H1 (cell line): ENCODE measurements at regions not wholly inside any gene's neighbourhood (a gene's known extent, or its start where the extent isn't known, plus 50 kb on each side); places are given as distances from the start of the nearest gene placed in this dataset.

Experiments used
- CTCF ChIA-PET: fragments of 300-600 bp; sonication (Branson Sonifier 250); formaldehyde crosslinking; loops from one replicate; lab custom pipeline; 2021; ENCODE audit not compliant: partially characterized antibody; lab: Charles Lee
- POLR2A ChIA-PET: fragments of 300-600 bp; sonication (Branson Sonifier 250); formaldehyde crosslinking; loops from one replicate; lab custom pipeline; 2021; ENCODE audit warnings: inconsistent platforms; ENCODE audit not compliant: partially characterized antibody; lab: Charles Lee
- DNase-seq, 2 experiments: peaks; one replicate each; pipeline versions ENCODE4 v3.0.0 to v3.0.0-alpha.2; 2010 to 2022; ENCODE audit warnings: low spot score in 2 of 2, low read depth in 1 of 2, mixed read lengths in 1 of 2
- FAIRE-seq: peaks from 2 replicates; lab custom pipeline; 2011; peaks lifted over from hg19 to GRCh38; lab: Jason Lieb, UNC
- H2AFZ ChIP-seq: 2 replicates; pipeline ENCODE4 v1.8.1; 2012; ENCODE audit warnings: low read length, inconsistent platforms
- H2AK5ac ChIP-seq: 2 replicates; pipeline ENCODE4 v1.6.1; 2013; ENCODE audit warnings: low read depth, low read length
- H2BK120ac ChIP-seq: replicated peaks from 2 replicates; pipeline ENCODE3; 2013; ENCODE audit warnings: low read depth, low read length, inconsistent platforms
- H2BK12ac ChIP-seq: 2 replicates; pipeline ENCODE4 v1.6.1; 2013; ENCODE audit warnings: low read depth, low read length
- H2BK15ac ChIP-seq: 2 replicates; pipeline ENCODE4 v1.6.1; 2013; ENCODE audit warnings: low read length
- H2BK20ac ChIP-seq: 2 replicates; pipeline ENCODE4 v1.6.1; 2013; ENCODE audit warnings: low read length
- H2BK5ac ChIP-seq: 2 replicates; pipeline ENCODE4 v1.6.1; 2013; ENCODE audit warnings: low read depth, low read length
- H3K14ac ChIP-seq: 2 replicates; pipeline ENCODE4 v1.6.1; 2013; ENCODE audit warnings: inconsistent platforms; ENCODE audit not compliant: insufficient read length
- H3K18ac ChIP-seq: 2 replicates; pipeline ENCODE4 v1.6.1; 2013; ENCODE audit warnings: low read length; ENCODE audit errors: extremely low read depth
- H3K23ac ChIP-seq: 2 replicates; pipeline ENCODE4 v1.6.1; 2013; ENCODE audit warnings: inconsistent platforms; ENCODE audit not compliant: insufficient read length
- H3K23me2 ChIP-seq: 2 replicates; pipeline ENCODE4 v1.6.1; 2013; ENCODE audit warnings: low read depth, low read length
- H3K27ac ChIP-seq: 2 replicates; pipeline ENCODE4 v1.6.1; 2011; ENCODE audit warnings: low read depth, low read length, inconsistent platforms
- H3K27me3 ChIP-seq, 4 experiments: replicated peaks in 1 of 4; 1 replicate in 1 of 4; 2 replicates in 3 of 4; pipeline versions ENCODE4 v1.6.1 to v1.8.1; 2011 to 2013; ENCODE audit warnings: low read length in 3 of 4, mild to moderate bottlenecking in 3 of 4, inconsistent platforms in 2 of 4, mixed read lengths in 2 of 4, moderate library complexity in 1 of 4; ENCODE audit not compliant: control insufficient read depth in 3 of 4, insufficient read depth in 3 of 4; ENCODE audit errors: extremely low read depth in 1 of 4
- H3K36me3 ChIP-seq, 4 experiments: 2 replicates each; pipeline versions ENCODE4 v1.6.1 to v1.8.1; 2011 to 2013; ENCODE audit warnings: mild to moderate bottlenecking in 4 of 4, low read length in 3 of 4, moderate library complexity in 2 of 4, control low read depth in 1 of 4, inconsistent platforms in 1 of 4; ENCODE audit not compliant: insufficient read depth in 4 of 4, control insufficient read depth in 2 of 4
- H3K4ac ChIP-seq: replicated peaks from 2 replicates; pipeline ENCODE3; 2013; ENCODE audit warnings: low read length, low read depth, mixed read lengths, inconsistent platforms; ENCODE audit not compliant: insufficient read length
- H3K4me1 ChIP-seq, 4 experiments: replicated peaks in 1 of 4; 1 replicate in 1 of 4; 2 replicates in 3 of 4; pipeline versions ENCODE4 v1.6.1 to v1.8.1; 2011 to 2013; ENCODE audit warnings: low read length in 3 of 4, inconsistent platforms in 2 of 4, mixed read lengths in 1 of 4; ENCODE audit not compliant: insufficient read depth in 4 of 4, control insufficient read depth in 3 of 4
- H3K4me2 ChIP-seq, 2 experiments: 2 replicates each; pipeline versions ENCODE4 v1.6.1 to v1.8.1; 2011 to 2013; ENCODE audit warnings: low read depth in 2 of 2, low read length in 2 of 2, control low read depth in 1 of 2, inconsistent platforms in 1 of 2, mild to moderate bottlenecking in 1 of 2; ENCODE audit not compliant: insufficient read depth in 1 of 2
- H3K4me3 ChIP-seq, 4 experiments: fragments of 200-600, 300-600 bp in 1 of 4; sonication (generic), shearing (Covaris generic), sonication (Bioruptor Twin) in 1 of 4; 2 replicates each; pipeline versions ENCODE4 v1.5.1 to v1.8.1; 2011 to 2016; ENCODE audit warnings: low read length in 4 of 4, low read depth in 3 of 4, control low read depth in 2 of 4, inconsistent platforms in 2 of 4, mild to moderate bottlenecking in 2 of 4, mixed read lengths in 1 of 4, moderate library complexity in 1 of 4; ENCODE audit not compliant: insufficient read depth in 2 of 4; ENCODE audit errors: extremely low read depth in 1 of 4
- H3K56ac ChIP-seq: replicated peaks from 2 replicates; pipeline ENCODE3; 2013; ENCODE audit warnings: low read depth, mild to moderate bottlenecking, mixed read lengths, low read length, inconsistent platforms; ENCODE audit not compliant: insufficient read length
- H3K79me1 ChIP-seq: 2 replicates; pipeline ENCODE4 v1.6.1; 2013; ENCODE audit warnings: low read depth, low read length, control low read depth
- H3K79me2 ChIP-seq, 2 experiments: 2 replicates each; pipeline versions ENCODE4 v1.6.1 to v1.8.1; 2012 to 2013; ENCODE audit warnings: low read length in 2 of 2, mild to moderate bottlenecking in 2 of 2, inconsistent platforms in 1 of 2; ENCODE audit not compliant: insufficient read depth in 2 of 2, control insufficient read depth in 1 of 2
- H3K9ac ChIP-seq, 4 experiments: replicated peaks in 1 of 4; 1 replicate in 1 of 4; 2 replicates in 3 of 4; pipeline versions ENCODE4 v1.6.1 to v1.8.1; 2011 to 2013; ENCODE audit warnings: low read depth in 3 of 4, low read length in 3 of 4, control low read depth in 2 of 4, mild to moderate bottlenecking in 2 of 4, moderate library complexity in 2 of 4, inconsistent platforms in 1 of 4; ENCODE audit errors: extremely low read depth in 1 of 4
- H3K9me3 ChIP-seq, 2 experiments: 2 replicates each; pipeline versions ENCODE4 v1.6.1 to v1.8.1; 2012 to 2013; ENCODE audit warnings: mild to moderate bottlenecking in 2 of 2, moderate library complexity in 2 of 2, control low read depth in 1 of 2, inconsistent platforms in 1 of 2, low read depth in 1 of 2, low read length in 1 of 2, mixed read lengths in 1 of 2; ENCODE audit not compliant: insufficient read depth in 2 of 2
- H4K20me1 ChIP-seq, 2 experiments: replicated peaks in 1 of 2; 2 replicates each; pipeline versions ENCODE3 to v1.8.1; 2011 to 2013; ENCODE audit warnings: inconsistent platforms in 2 of 2, low read length in 2 of 2, mild to moderate bottlenecking in 1 of 2; ENCODE audit not compliant: insufficient read depth in 2 of 2, control insufficient read depth in 1 of 2
- H4K5ac ChIP-seq: 2 replicates; pipeline ENCODE4 v1.6.1; 2013; ENCODE audit warnings: low read length, low read depth, mixed read lengths, inconsistent platforms; ENCODE audit not compliant: insufficient read length
- H4K8ac ChIP-seq: 2 replicates; pipeline ENCODE4 v1.8.0; 2013; ENCODE audit warnings: mild to moderate bottlenecking, moderate library complexity, low read length, inconsistent platforms; ENCODE audit not compliant: insufficient read depth; ENCODE audit errors: extremely low read depth
- H4K91ac ChIP-seq: replicated peaks from 2 replicates; pipeline ENCODE3; 2013; ENCODE audit warnings: low read length, mixed read lengths, inconsistent platforms; ENCODE audit not compliant: insufficient read length
- CBX5 ChIP-seq: fragments of 300-800, 300-1000 bp; sonication (generic); IDR thresholded peaks from 2 replicates; pipeline ENCODE4 v1.7.1; 2016; ENCODE audit warnings: antibody characterized with exemption, low read length, low read depth
- WGBS, 2 experiments: shearing (Covaris generic) in 1 of 2; methylation state at CpG; one replicate each; pipeline versions ENCODE4 v1.1.6 to v1.1.7; 2013 to 2015; ENCODE audit warnings: low lambda C conversion rate in 2 of 2, mixed read lengths in 2 of 2, inconsistent platforms in 1 of 2, low coverage in 1 of 2, missing lambda C conversion rate in 1 of 2; ENCODE audit not compliant: insufficient replicate concordance in 2 of 2, insufficient coverage in 1 of 2, insufficient read length in 1 of 2; ENCODE audit errors: extremely low coverage in 1 of 2, missing lambda C conversion rate in 1 of 2; 5-methylcytosine and 5-hydroxymethylcytosine counted together

GRCh38 chr3:86788371-86788770 is 202.6 kb downstream of the VGLL3 start:
- Histone ChIP-seq H2BK120ac (no peak overlapping the region), H3K23ac (no peak overlapping the region), H2BK12ac (no peak overlapping the region), H3K14ac (no peak overlapping the region), H3K4ac (no peak overlapping the region), H4K20me1 (no peaks in the 10 kb centered on the region), H3K9me3 (no peaks in the 10 kb centered on the region), H4K5ac (no peak overlapping the region), H2BK5ac (no peak overlapping the region), H3K4me3 (no peak overlapping the region), H3K27ac (no peak overlapping the region), H3K9ac (no peak overlapping the region), H3K36me3 (no peaks in the 10 kb centered on the region), H3K23me2 (no peaks in the 10 kb centered on the region; the same call in 1 of the 2 replicates), H3K56ac (no peak overlapping the region), H2BK15ac (no peak overlapping the region), H2BK20ac (no peak overlapping the region), H3K27me3 (no peaks in the 10 kb centered on the region), H3K4me1 (no peaks in the 10 kb centered on the region; a peak in 1 of 7 replicates), H3K4me2 (no peak overlapping the region), H4K8ac (no peak overlapping the region), H2AK5ac (no peak overlapping the region), H3K79me2 (no peaks in the 10 kb centered on the region), H3K18ac (no peak overlapping the region), H4K91ac (no peak overlapping the region), H2AFZ (no peak overlapping the region), H3K79me1 (no peaks in the 10 kb centered on the region)
- DNase-seq (no peak), FAIRE-seq (no peak)
- ChIA-PET POLR2A (no interaction called here), CTCF (interaction anchor here (0.6 to 0.9 kb wide), 5 partner anchors 10 to 243 kb away, joined by 3 read pairs; no protein-coding TSS in a partner anchor)
- WGBS, 2 experiments = 96% methylated on average over 2 of the region's 2 CpGs; no CpG with 5 or more reads in 1 of the 2 experiments
- TF ChIP-seq CBX5 = no peak
